ENCODE measurements at regions not wholly inside any gene's neighbourhood (a gene's known extent, or its start where the extent isn't known, plus 50 kb on each side); places are given as distances from the start of the nearest gene placed in this dataset.
"Not testable (repeated sequence)": the region's sequence is repeated elsewhere in the genome, so short reads cannot be mapped to it uniquely, and the experiment has no call there.

- DNase-seq (ENCODE audit: low spot score), result no peak
These were observed 363.7 kb downstream of the ADAM29 start for GRCh38 chr4:175281894-175282293.

GRCh38 chr4:175282407-175282806 lies 364.2 kb downstream of the ADAM29 start:
- no peak for DNase-seq (ENCODE audit: low spot score)

GRCh38 chr4:175290401-175290800 lies 372.2 kb downstream of the ADAM29 start:
- DNase-seq (ENCODE audit: low spot score), result no peak

- DNase-seq (ENCODE audit: low spot score), result no peak
These were observed 379.9 kb downstream of the ADAM29 start for GRCh38 chr4:175297965-175298565.

GRCh38 chr4:175306436-175306835 lies 388.3 kb downstream of the ADAM29 start:
- no peak for DNase-seq (ENCODE audit: low spot score)

- no peak for DNase-seq (ENCODE audit: low spot score)
These were observed 389.2 kb downstream of the ADAM29 start for GRCh38 chr4:175307326-175307725.

GRCh38 chr4:175308236-175308635 lies 390.1 kb downstream of the ADAM29 start:
- no peak for DNase-seq (ENCODE audit: low spot score)

- DNase-seq (ENCODE audit: low spot score), result no peak
These were observed 390.9 kb downstream of the ADAM29 start for GRCh38 chr4:175309041-175309440.

GRCh38 chr4:175325230-175325629 lies 407.1 kb downstream of the ADAM29 start:
- DNase-seq (ENCODE audit: low spot score), result no peak

- DNase-seq (ENCODE audit: low spot score), result no peak
These were observed 408.6 kb downstream of the ADAM29 start for GRCh38 chr4:175326796-175327195.

GRCh38 chr4:175330236-175330635 lies 412.1 kb downstream of the ADAM29 start:
- DNase-seq (ENCODE audit: low spot score), result no peak

GRCh38 chr4:175330652-175331051 lies 412.5 kb downstream of the ADAM29 start:
- no peak for DNase-seq (ENCODE audit: low spot score)

GRCh38 chr4:175335331-175335730 lies 417.2 kb downstream of the ADAM29 start:
- no peak for DNase-seq (ENCODE audit: low spot score)

GRCh38 chr4:175336570-175336969 lies 418.4 kb downstream of the ADAM29 start:
- DNase-seq (ENCODE audit: low spot score), result not testable (repeated sequence)

- DNase-seq (ENCODE audit: low spot score), result no peak
These were observed 421.0 kb downstream of the ADAM29 start for GRCh38 chr4:175339100-175339707.

- DNase-seq (ENCODE audit: low spot score), result no peak
These were observed 423.1 kb downstream of the ADAM29 start for GRCh38 chr4:175341203-175341755.

- no peak for DNase-seq (ENCODE audit: low spot score)
These were observed 428.2 kb downstream of the ADAM29 start for GRCh38 chr4:175346376-175346775.

- no peak for DNase-seq (ENCODE audit: low spot score)
These were observed 432.1 kb downstream of the ADAM29 start for GRCh38 chr4:175350246-175350645.

- DNase-seq (ENCODE audit: low spot score), result no peak
These were observed 433.3 kb downstream of the ADAM29 start for GRCh38 chr4:175351473-175351872.

- DNase-seq (ENCODE audit: low spot score), result no peak
These were observed 443.0 kb downstream of the GPM6A start for GRCh38 chr4:175369087-175369486.

- DNase-seq (ENCODE audit: low spot score), result no peak
These were observed 441.0 kb downstream of the GPM6A start for GRCh38 chr4:175371091-175371490.

GRCh38 chr4:175373031-175373430 lies 439.0 kb downstream of the GPM6A start:
- DNase-seq (ENCODE audit: low spot score), result no peak

- no peak for DNase-seq (ENCODE audit: low spot score)
These were observed 437.6 kb downstream of the GPM6A start for GRCh38 chr4:175374459-175374858.
